ENCODE measurements at regions not wholly inside any gene's neighbourhood (a gene's known extent, or its start where the extent isn't known, plus 50 kb on each side); places are given as distances from the start of the nearest gene placed in this dataset.

DNA sequence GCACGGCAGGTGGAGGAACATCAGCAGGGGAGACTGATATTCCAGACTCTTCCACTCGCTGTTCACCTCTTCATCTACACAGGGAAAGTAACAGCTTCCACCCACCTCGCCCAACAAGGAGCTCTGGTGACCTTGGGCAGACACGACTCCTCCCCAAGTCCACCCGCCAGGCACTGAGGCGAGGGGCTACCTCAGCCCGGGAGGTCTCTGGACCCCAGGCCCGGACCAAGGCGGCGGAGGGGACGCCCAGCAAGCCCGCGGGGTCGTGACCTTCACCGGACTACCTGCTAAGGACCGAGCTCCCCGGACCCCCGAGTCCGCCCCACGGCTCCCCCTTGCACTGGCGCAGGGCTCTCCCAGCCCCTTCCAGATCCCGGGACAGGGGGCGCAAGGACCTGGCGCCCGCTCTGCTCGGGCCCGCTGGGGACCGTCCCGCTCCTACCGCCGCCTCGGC is 70.2 kb upstream of the LPCAT1 start:
- no peak for TF ChIP-seq EZH2phosphoT487 (IDR thresholded peaks at IDR 0.05; ENCODE audit: borderline replicate concordance, low read length)
- TF ChIP-seq EZH2 (IDR thresholded peaks at IDR 0.05; ENCODE audit: low read length, unreplicated experiment): no peak
